HCT116 (cell line): ENCODE measurements at regions not wholly inside any gene's neighbourhood (a gene's known extent, or its start where the extent isn't known, plus 50 kb on each side); places are given as distances from the start of the nearest gene placed in this dataset.

Experiments
- ATAC-seq: fragments of 200-7000 bp; cut with Tn5 transposase; 2 replicates; pipeline ENCODE4 v1.9.1; 2020; ENCODE audit warnings: mild to moderate bottlenecking, moderate library complexity
- BruUV-seq: library from RNA; stranded (reverse); fragments of 400-500 nt; replicated peaks from 2 replicates; lab custom pipeline; 2021; lab: Mats Ljungman, UMichigan
- CTCF ChIA-PET: fragments of 300-600 bp; sonication (Branson Sonifier 250); formaldehyde crosslinking; loops from one replicate; lab custom pipeline; 2021; ENCODE audit warnings: antibody characterized with exemption; lab: Charles Lee
- POLR2A ChIA-PET: fragments of 300-600, 350-600 bp; sonication (Branson Sonifier 250); formaldehyde crosslinking; loops from one replicate; lab custom pipeline; 2021; ENCODE audit warnings: antibody characterized with exemption; lab: Charles Lee
- RAD21 ChIA-PET, 2 experiments: fragments of 300-600 bp; sonication (Branson Sonifier 250); formaldehyde crosslinking; loops; one replicate each; lab custom pipeline; 2023; ENCODE audit warnings: low total read pairs in 2 of 2; ENCODE audit not compliant: uncharacterized antibody in 2 of 2, unreplicated experiment in 2 of 2, low non-redundant PET in 1 of 2; lab: Charles Lee
- DNase-seq: peaks from one replicate; pipeline ENCODE4 v3.0.0-alpha.2; 2010; ENCODE audit warnings: low read depth, low spot score
- H2AFZ ChIP-seq: fragments of 200-600 bp; shearing (Covaris generic), sonication (generic); 2 replicates; pipeline ENCODE4 v1.6.1; 2017; ENCODE audit warnings: low read depth, mixed run types, mixed read lengths, antibody characterized with exemption, low read length; ENCODE audit not compliant: poor library complexity, severe bottlenecking
- H3K27ac ChIP-seq: 2 replicates; pipeline ENCODE4 v1.5.1; 2012; ENCODE audit warnings: low read depth, low read length
- H3K27me3 ChIP-seq: fragments of 200-600 bp; sonication (generic); 2 replicates; pipeline ENCODE4 v1.6.1; 2016; ENCODE audit warnings: mixed run types, low read length, mixed read lengths; ENCODE audit not compliant: insufficient read depth
- H3K36me3 ChIP-seq, 2 experiments: fragments of 200-500 bp in 1 of 2; fragments of 200-600 bp in 1 of 2; sonication (Bioruptor generic) in 1 of 2; sonication (generic) in 1 of 2; 2 replicates each; pipeline versions ENCODE4 v1.5.1 to v1.6.1; 2014 to 2016; ENCODE audit warnings: low read length in 2 of 2, inconsistent platforms in 1 of 2, mixed read lengths in 1 of 2, mixed run types in 1 of 2; ENCODE audit not compliant: insufficient read depth in 2 of 2, control insufficient read depth in 1 of 2
- H3K4me1 ChIP-seq, 2 experiments: fragments of 200-600 bp in 1 of 2; sonication (generic) in 1 of 2; 2 replicates each; pipeline versions ENCODE4 v1.5.1 to v1.6.1; 2012 to 2017; ENCODE audit warnings: low read length in 2 of 2, inconsistent platforms in 1 of 2, mild to moderate bottlenecking in 1 of 2, mixed read lengths in 1 of 2, mixed run types in 1 of 2, moderate library complexity in 1 of 2; ENCODE audit not compliant: insufficient read depth in 2 of 2, control insufficient read depth in 1 of 2
- H3K4me2 ChIP-seq: fragments of 200-600 bp; sonication (generic); 2 replicates; pipeline ENCODE4 v1.6.1; 2017; ENCODE audit warnings: mixed run types, low read length, mixed read lengths
- H3K4me3 ChIP-seq, 2 experiments: fragments of 200-600 bp in 1 of 2; sonication (generic) in 1 of 2; replicated peaks in 1 of 2; 2 replicates each; pipeline ENCODE4 v1.5.1; 2011 to 2016; ENCODE audit warnings: low read length in 2 of 2, control low read depth in 1 of 2, low read depth in 1 of 2, mild to moderate bottlenecking in 1 of 2, mixed read lengths in 1 of 2, mixed run types in 1 of 2
- H3K79me2 ChIP-seq: fragments of 200-600 bp; sonication (generic); 2 replicates; pipeline ENCODE4 v1.6.1; 2017; ENCODE audit warnings: mild to moderate bottlenecking, mixed run types, low read length, moderate library complexity, mixed read lengths; ENCODE audit not compliant: insufficient read depth
- H3K9ac ChIP-seq: fragments of 200-600 bp; sonication (generic); 2 replicates; pipeline ENCODE4 v1.6.1; 2016; ENCODE audit warnings: low read length, mixed read lengths
- H3K9me2 ChIP-seq: fragments of 200-600 bp; sonication (generic), shearing (Covaris generic); 2 replicates; pipeline ENCODE4 v1.6.1; 2017; ENCODE audit warnings: mixed run types, mild to moderate bottlenecking, moderate library complexity; ENCODE audit not compliant: insufficient read depth
- H3K9me3 ChIP-seq, 2 experiments: fragments of 200-500 bp in 1 of 2; fragments of 200-600 bp in 1 of 2; sonication (Bioruptor generic) in 1 of 2; sonication (generic) in 1 of 2; 2 replicates each; pipeline ENCODE4 v1.6.1; 2014 to 2017; ENCODE audit warnings: low read length in 2 of 2, mixed read lengths in 2 of 2, inconsistent platforms in 1 of 2, low read depth in 1 of 2, mild to moderate bottlenecking in 1 of 2, mixed run types in 1 of 2, moderate library complexity in 1 of 2; ENCODE audit not compliant: control insufficient read depth in 1 of 2, insufficient read depth in 1 of 2
- H4K20me1 ChIP-seq: fragments of 200-600 bp; sonication (generic), shearing (Covaris generic); 2 replicates; pipeline ENCODE4 v1.6.1; 2017; ENCODE audit warnings: mixed run types, mild to moderate bottlenecking, moderate library complexity; ENCODE audit not compliant: insufficient read depth
- CEBPB ChIP-seq: IDR thresholded peaks from 2 replicates; pipeline ENCODE4 v1.6.1; 2012; ENCODE audit warnings: low read depth
- EGR1 ChIP-seq: IDR thresholded peaks from 2 replicates; pipeline ENCODE4 v1.6.1; 2012; ENCODE audit warnings: low read depth
- EZH2 ChIP-seq: fragments of 200-600 bp; sonication (generic); IDR thresholded peaks from 2 replicates; pipeline ENCODE4 v1.6.1; 2017; ENCODE audit warnings: antibody characterized with exemption, mixed run types
- EZH2phosphoT487 ChIP-seq: fragments of 200-600 bp; IDR thresholded peaks from 2 replicates; pipeline ENCODE4 v1.6.1; 2018; ENCODE audit warnings: antibody characterized with exemption, borderline replicate concordance
- FOSL1 ChIP-seq: IDR thresholded peaks from 2 replicates; pipeline ENCODE4 v1.6.1; 2012; ENCODE audit warnings: low read depth
- JUND ChIP-seq: IDR thresholded peaks from 2 replicates; pipeline ENCODE4 v1.6.1; 2012
- POLR2A ChIP-seq: IDR thresholded peaks from 2 replicates; pipeline ENCODE4 v1.7.0; 2011; ENCODE audit warnings: borderline replicate concordance; ENCODE audit not compliant: insufficient read depth, insufficient read length; ENCODE audit errors: extremely low read depth
- POLR2AphosphoS5 ChIP-seq: IDR thresholded peaks from 2 replicates; pipeline ENCODE4 v1.6.1; 2011; ENCODE audit warnings: mild to moderate bottlenecking, low read depth, low read length, moderate library complexity
- SP1 ChIP-seq: IDR thresholded peaks from 2 replicates; pipeline ENCODE4 v1.6.1; 2012; ENCODE audit warnings: low read depth
- SRF ChIP-seq: IDR thresholded peaks from 2 replicates; pipeline ENCODE4 v1.6.1; 2012; ENCODE audit warnings: low read depth
- TCF7L2 ChIP-seq: IDR thresholded peaks from 2 replicates; pipeline ENCODE4 v1.7.0; 2011; ENCODE audit warnings: borderline replicate concordance, inconsistent platforms; ENCODE audit not compliant: insufficient read depth, insufficient read length; ENCODE audit errors: extremely low read depth
- YY1 ChIP-seq: IDR thresholded peaks from 2 replicates; pipeline ENCODE4 v1.6.1; 2011; ENCODE audit warnings: low read length, low read depth, moderate library complexity, mild to moderate bottlenecking; ENCODE audit not compliant: insufficient replicate concordance; ENCODE audit errors: extremely low read depth
- ZFX ChIP-seq: fragments of 450-650 bp; IDR thresholded peaks from 2 replicates; pipeline ENCODE4 v1.6.1; 2017
- ZNF274 ChIP-seq: fragments of 200-500 bp; sonication (Bioruptor generic); IDR thresholded peaks from 2 replicates; pipeline ENCODE4 v1.6.1; 2014; ENCODE audit warnings: mild to moderate bottlenecking, low read depth, low read length, inconsistent platforms
- intact Hi-C: fragments of 100-400 bp; cut with micrococcal nuclease; formaldehyde crosslinking; loops from 2 replicates; pipeline ENCODE4 v1.10.0; 2022
- TF ChIP-seq, protein P1 (sequence below): IDR thresholded peaks from 2 replicates; pipeline ENCODE4 v1.6.1; 2012
- TF ChIP-seq, protein P2 (sequence below): IDR thresholded peaks from 2 replicates; pipeline ENCODE4 v1.6.1; 2012
- TF ChIP-seq, protein P3 (sequence below): IDR thresholded peaks from 2 replicates; pipeline ENCODE4 v1.6.1; 2011; ENCODE audit warnings: mild to moderate bottlenecking, low read length, moderate library complexity; ENCODE audit not compliant: insufficient replicate concordance; ENCODE audit errors: extremely low read depth
- TF ChIP-seq, protein P4 (sequence below), 3 experiments: fragments of 200-600 bp in 1 of 3; sonication (generic) in 1 of 3; IDR thresholded peaks in 2 of 3; conservative IDR thresholded peaks in 1 of 3; 2 replicates each; pipeline ENCODE4 v1.5.1; 2012 to 2017; ENCODE audit warnings: low read depth in 2 of 3, low read length in 2 of 3, antibody characterized with exemption in 1 of 3, borderline replicate concordance in 1 of 3, control low read depth in 1 of 3, mild to moderate bottlenecking in 1 of 3, mixed read lengths in 1 of 3, mixed run types in 1 of 3, moderate library complexity in 1 of 3; ENCODE audit not compliant: insufficient read depth in 1 of 3
- TF ChIP-seq, protein P5 (sequence below): IDR thresholded peaks from 2 replicates; pipeline ENCODE4 v1.6.1; 2012; ENCODE audit warnings: low read depth

DNA sequence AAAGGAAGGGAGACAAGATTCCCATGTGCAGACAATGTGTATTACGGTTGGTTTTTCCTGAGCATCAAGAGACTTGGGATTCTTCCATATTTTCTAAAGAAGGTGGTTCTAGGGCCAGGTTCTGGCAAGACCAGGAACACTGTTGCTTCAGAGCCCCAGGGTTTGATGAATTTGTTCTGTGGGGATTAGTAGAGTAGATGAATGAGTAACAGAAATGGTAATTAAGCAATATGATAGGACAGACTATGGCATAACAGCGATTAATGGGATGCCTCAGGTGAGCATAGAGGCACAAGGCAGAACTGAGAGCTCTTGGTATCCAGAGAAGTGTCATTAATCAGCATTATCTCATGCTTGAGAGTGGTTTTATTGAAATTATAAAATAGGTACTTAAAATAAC lies 82.8 kb upstream of the PNPT1 start:
- Histone ChIP-seq H3K36me3 (no peaks in the 10 kb centered on the region), H3K27ac (no peak overlapping the region), H3K9me2 (no peaks in the 10 kb centered on the region), H4K20me1 (no peaks in the 10 kb centered on the region), H3K9ac (no peak overlapping the region), H3K4me3 (no peak overlapping the region), H3K9me3 (no peaks in the 10 kb centered on the region), H3K79me2 (no peaks in the 10 kb centered on the region), H3K27me3 (no peaks in the 10 kb centered on the region), H2AFZ (no peak overlapping the region), H3K4me1 (peaks cover 5 to 19% of the 10 kb centered on the region in 2 experiments), H3K4me2 (no peak overlapping the region)
- intact Hi-C loops, result no loop called here
- RAD21 ChIA-PET, result no interaction called here
- ATAC-seq (no peak), DNase-seq (no peak)
- BruUV-seq, result no TSS peak
- POLR2A ChIA-PET, result no interaction called here
- TF ChIP-seq, protein P1, sequence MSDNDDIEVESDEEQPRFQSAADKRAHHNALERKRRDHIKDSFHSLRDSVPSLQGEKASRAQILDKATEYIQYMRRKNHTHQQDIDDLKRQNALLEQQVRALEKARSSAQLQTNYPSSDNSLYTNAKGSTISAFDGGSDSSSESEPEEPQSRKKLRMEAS, result no peak
- no peak for TF ChIP-seq ZNF274
- no peak for TF ChIP-seq POLR2A
- TF ChIP-seq, protein P2, sequence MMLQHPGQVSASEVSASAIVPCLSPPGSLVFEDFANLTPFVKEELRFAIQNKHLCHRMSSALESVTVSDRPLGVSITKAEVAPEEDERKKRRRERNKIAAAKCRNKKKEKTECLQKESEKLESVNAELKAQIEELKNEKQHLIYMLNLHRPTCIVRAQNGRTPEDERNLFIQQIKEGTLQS, result no peak
- TF ChIP-seq TCF7L2, result no peak
- TF ChIP-seq, protein P3, sequence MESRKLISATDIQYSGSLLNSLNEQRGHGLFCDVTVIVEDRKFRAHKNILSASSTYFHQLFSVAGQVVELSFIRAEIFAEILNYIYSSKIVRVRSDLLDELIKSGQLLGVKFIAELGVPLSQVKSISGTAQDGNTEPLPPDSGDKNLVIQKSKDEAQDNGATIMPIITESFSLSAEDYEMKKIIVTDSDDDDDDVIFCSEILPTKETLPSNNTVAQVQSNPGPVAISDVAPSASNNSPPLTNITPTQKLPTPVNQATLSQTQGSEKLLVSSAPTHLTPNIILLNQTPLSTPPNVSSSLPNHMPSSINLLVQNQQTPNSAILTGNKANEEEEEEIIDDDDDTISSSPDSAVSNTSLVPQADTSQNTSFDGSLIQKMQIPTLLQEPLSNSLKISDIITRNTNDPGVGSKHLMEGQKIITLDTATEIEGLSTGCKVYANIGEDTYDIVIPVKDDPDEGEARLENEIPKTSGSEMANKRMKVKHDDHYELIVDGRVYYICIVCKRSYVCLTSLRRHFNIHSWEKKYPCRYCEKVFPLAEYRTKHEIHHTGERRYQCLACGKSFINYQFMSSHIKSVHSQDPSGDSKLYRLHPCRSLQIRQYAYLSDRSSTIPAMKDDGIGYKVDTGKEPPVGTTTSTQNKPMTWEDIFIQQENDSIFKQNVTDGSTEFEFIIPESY, result no peak
- no peak for TF ChIP-seq FOSL1
- no peak for TF ChIP-seq YY1
- TF ChIP-seq CEBPB, result no peak
- no peak for TF ChIP-seq EZH2
- no peak for TF ChIP-seq EZH2phosphoT487
- TF ChIP-seq, protein P4, sequence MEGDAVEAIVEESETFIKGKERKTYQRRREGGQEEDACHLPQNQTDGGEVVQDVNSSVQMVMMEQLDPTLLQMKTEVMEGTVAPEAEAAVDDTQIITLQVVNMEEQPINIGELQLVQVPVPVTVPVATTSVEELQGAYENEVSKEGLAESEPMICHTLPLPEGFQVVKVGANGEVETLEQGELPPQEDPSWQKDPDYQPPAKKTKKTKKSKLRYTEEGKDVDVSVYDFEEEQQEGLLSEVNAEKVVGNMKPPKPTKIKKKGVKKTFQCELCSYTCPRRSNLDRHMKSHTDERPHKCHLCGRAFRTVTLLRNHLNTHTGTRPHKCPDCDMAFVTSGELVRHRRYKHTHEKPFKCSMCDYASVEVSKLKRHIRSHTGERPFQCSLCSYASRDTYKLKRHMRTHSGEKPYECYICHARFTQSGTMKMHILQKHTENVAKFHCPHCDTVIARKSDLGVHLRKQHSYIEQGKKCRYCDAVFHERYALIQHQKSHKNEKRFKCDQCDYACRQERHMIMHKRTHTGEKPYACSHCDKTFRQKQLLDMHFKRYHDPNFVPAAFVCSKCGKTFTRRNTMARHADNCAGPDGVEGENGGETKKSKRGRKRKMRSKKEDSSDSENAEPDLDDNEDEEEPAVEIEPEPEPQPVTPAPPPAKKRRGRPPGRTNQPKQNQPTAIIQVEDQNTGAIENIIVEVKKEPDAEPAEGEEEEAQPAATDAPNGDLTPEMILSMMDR (IDR thresholded peaks at IDR 0.05 in 2 of 3, conservative IDR thresholded peaks at IDR 0.05 in 1 of 3; ENCODE audit: borderline replicate concordance in 1 of 3, insufficient read depth in 1 of 3, low read depth in 2 of 3, low read length in 2 of 3), result no peak
- TF ChIP-seq EGR1, result no peak
- TF ChIP-seq, protein P5, sequence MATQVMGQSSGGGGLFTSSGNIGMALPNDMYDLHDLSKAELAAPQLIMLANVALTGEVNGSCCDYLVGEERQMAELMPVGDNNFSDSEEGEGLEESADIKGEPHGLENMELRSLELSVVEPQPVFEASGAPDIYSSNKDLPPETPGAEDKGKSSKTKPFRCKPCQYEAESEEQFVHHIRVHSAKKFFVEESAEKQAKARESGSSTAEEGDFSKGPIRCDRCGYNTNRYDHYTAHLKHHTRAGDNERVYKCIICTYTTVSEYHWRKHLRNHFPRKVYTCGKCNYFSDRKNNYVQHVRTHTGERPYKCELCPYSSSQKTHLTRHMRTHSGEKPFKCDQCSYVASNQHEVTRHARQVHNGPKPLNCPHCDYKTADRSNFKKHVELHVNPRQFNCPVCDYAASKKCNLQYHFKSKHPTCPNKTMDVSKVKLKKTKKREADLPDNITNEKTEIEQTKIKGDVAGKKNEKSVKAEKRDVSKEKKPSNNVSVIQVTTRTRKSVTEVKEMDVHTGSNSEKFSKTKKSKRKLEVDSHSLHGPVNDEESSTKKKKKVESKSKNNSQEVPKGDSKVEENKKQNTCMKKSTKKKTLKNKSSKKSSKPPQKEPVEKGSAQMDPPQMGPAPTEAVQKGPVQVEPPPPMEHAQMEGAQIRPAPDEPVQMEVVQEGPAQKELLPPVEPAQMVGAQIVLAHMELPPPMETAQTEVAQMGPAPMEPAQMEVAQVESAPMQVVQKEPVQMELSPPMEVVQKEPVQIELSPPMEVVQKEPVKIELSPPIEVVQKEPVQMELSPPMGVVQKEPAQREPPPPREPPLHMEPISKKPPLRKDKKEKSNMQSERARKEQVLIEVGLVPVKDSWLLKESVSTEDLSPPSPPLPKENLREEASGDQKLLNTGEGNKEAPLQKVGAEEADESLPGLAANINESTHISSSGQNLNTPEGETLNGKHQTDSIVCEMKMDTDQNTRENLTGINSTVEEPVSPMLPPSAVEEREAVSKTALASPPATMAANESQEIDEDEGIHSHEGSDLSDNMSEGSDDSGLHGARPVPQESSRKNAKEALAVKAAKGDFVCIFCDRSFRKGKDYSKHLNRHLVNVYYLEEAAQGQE, result no peak
- no peak for TF ChIP-seq JUND
- TF ChIP-seq POLR2AphosphoS5, result no peak
- TF ChIP-seq ZFX, result no peak
- no peak for TF ChIP-seq SP1
- no peak for TF ChIP-seq SRF
- TF ChIP-seq, all 23 proteins: peak for 0
- CTCF ChIA-PET, result no interaction called here
